Activated CD4-positive, alpha-beta T cell treated with anti-CD3 and anti-CD28 coated beads, Interleukin-2, amount 50 U/mL, for 48 hours (primary cell): ENCODE measurements at regions not wholly inside any gene's neighbourhood (a gene's known extent, or its start where the extent isn't known, plus 50 kb on each side); places are given as distances from the start of the nearest gene placed in this dataset.
A peak's percentile ranks its signal among the peaks of the same experiment; 100 is the strongest.
"Not testable (repeated sequence)": the region's sequence is repeated elsewhere in the genome, so short reads cannot be mapped to it uniquely, and the experiment has no call there.

Experiments used
- DNase-seq, 2 experiments: peaks; one replicate each; pipeline ENCODE4 v3.0.0-alpha.2; 2020

DNA sequence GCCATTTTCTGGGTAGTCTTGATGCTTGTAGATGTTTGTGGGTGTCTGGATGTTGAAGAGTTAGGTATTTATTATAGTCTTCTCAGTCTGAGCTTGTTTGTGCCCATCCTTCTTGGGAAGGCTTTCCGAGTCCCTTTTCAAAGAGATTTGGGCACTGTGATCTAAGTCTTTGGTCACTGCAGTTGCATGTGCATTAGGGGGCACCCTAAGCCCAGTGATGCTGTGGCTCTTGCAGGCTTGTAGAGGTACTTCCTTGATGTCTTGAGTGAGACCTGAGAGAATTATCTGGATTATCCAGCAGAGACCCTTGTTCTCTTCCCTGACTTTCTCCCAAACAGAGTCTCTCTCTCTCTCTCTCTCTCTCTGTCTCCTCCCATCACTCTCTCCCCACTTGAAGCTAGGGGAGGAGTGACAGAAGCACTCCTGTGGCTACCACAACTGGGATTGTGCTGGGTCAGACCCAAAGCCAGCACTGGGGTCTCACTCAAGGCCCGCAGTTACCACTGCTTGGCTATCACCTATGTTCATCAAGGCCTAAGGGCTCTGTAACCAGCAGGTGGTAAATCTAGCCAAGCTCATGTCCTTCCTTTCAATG lies 68.5 kb downstream of the TMCO5A start:
- peak; percentile 11 to 15 for DNase-seq

DNA sequence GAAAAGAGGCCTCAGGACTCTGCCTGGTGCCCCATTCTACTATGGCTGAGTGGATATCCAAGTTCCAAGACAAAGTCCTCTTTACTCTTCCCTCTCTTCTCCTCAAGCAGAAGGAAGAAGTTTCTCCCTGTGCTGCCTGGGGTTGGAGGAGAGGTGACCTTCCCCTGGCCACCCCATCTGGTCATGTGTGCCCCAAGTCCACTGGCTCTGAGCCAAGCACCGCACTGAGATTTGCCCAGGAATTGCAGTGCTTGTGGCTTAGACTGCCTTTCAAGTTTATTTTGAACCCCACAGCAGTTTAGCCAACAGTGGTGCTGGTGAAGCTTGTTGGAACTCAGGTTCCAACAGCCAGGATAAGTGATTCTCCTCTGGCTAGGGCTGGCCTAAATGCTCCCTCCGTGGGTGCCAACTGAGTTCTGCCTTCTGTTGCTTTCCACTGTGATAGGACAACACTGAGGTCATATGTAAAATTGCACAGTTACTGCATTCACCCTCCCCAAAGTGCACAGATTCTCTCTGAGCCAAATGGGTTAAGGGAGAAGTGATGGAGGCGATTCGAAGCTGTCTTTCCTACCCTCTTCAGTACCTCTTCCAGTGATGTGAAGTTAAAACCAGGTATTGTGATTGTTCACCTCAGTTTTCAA lies 69.9 kb downstream of the TMCO5A start:
- no peak for DNase-seq

DNA sequence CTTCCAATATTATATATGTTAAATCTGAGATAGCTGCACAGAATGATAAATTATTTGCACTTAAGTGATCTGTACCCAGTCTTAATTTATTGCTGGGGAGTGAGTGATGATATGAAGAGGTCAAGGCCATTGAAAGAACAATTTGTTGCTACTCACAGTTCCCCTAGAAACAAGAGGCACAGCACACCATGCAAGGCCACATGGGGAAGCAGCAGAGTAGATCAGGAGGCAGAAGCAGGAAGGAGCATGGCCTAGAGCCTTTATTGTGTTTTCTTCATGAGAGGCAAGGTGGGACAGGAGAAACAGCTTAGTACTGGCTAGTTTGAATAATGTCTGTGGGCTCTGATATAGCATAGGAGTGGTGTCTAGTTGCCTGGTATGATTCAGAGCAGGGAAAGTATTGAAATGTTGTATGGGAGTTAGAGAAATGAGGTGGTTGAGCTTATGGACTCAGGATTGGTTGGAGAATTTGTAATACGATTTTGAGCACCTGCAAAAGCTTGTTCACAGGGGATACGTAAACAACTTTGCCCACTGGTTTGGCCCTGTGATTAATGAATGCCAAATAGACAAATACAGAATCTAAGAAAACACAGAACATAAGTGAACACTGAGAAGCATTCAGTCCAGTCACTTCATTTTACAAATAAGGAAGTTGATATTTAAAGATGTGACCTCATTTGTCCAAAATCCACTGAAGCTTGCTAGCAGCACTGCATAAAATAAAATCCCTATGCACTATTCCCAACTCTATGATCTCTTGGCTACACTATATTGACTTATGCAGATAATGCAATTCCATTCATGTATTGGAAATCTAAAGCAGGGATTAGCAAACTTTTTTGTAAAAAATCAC lies 71.7 kb downstream of the TMCO5A start:
- no peak for DNase-seq

DNA sequence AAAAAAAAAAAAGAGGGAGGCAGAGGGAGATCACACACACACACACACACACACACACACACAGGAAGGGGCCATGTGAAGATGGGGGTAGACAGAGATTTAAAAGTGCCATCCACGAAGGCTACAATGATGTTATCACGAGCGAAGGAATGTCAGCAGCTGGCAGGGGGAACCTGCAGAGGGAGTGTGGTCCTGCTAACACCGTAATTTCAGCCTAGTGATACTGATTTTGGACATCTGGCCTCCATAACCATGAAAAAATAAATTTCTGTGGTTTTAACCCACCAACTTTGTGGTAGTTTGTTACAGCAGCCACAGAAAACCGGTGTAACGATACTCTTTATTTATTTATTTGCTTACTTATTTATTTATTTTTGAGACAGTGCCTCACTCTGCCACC lies 76.0 kb downstream of the TMCO5A start:
- DNase-seq, result no peak

GRCh38 chr15:38012894-38013293 lies 78.5 kb downstream of the TMCO5A start:
- no peak for DNase-seq

- no peak for DNase-seq
Observed at GRCh38 chr15:38017721-38018120, 83.3 kb downstream of the TMCO5A start.

GRCh38 chr15:38019066-38019465 lies 84.6 kb downstream of the TMCO5A start:
- DNase-seq, result no peak

GRCh38 chr15:38021259-38021658 lies 86.8 kb downstream of the TMCO5A start:
- DNase-seq, result no peak

DNA sequence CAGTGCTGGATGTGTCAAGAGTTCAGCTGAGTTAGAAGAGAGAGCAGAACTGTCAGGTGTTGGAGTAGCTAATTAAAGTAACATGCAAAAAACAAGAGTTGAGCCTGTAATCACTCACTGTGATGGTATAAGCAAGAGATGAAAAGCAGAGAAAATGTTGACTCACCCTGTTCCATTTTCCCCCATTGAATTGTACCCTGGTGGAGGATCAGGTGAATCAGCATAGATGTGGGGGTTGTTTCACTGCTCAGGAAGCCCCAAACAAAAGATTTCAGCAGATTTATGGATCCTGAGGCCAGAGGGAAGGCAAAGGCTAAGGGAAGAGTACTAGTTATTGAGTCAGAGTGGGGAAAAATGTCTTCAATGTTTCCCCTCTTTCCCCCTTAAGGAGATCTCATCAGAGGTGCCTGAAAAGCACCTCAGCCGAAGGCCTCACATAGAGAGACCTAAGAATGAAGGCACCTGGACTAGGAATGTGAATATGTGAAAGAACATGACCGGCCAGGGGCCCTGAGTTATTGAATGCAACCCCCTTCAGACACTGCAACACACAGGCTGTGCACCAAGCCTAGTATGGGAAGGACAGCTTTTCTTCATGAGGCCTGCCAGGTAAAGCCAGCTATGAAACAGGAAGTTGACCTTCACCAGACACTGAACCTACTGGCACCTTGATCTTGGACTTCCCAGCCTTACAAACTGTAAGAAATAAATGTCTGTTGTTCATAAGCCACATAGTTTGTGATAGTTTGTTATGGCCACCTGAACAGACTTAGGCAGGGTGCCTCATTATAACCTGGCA lies 90.1 kb downstream of the TMCO5A start:
- no peak for DNase-seq

DNA sequence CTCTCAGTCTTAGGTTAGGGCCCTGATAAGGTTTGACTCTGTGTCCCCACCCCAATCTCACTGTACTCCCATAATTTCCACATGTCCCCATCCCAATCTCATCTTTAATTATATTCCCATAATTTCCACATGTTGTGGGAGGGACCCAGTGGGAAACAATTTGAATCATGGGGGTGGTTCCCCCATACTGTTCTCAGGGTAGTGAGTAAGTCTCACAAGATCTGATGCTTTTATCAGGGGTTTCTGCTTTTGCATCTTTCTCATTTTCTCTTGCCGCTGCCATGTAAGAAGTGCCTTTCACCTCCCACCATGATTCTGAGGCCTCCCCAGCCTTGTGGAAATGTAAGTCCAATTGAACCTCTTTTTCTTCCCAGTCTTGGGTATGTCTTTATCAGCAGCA lies 91.2 kb downstream of the TMCO5A start:
- DNase-seq, result not testable (repeated sequence)

DNA sequence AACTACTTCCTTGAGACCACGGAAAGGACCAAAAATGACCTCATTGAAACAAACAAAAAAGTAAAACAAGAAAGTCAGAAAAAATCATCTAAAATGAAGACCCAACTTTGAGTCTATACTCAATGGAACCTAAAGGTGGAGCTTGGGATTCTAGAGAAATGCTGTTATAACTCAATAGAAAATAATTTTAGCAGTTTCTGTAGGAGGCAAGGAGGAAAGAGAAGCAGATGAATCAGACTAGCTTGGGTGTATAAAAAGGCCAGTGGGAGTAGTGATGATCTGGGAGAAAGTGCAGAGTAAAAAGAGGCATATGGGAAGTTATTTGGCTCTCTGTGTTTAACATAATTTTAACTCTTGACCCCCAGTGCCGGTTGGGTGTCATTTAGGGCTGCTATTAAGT lies 94.4 kb downstream of the TMCO5A start:
- DNase-seq, result no peak

- DNase-seq, result no peak
Observed at GRCh38 chr15:38029736-38030135, 95.3 kb downstream of the TMCO5A start.

GRCh38 chr15:38030609-38031008 lies 96.2 kb downstream of the TMCO5A start:
- DNase-seq, result no peak

GRCh38 chr15:38035701-38036100 lies 101.3 kb downstream of the TMCO5A start:
- DNase-seq, result no peak

DNA sequence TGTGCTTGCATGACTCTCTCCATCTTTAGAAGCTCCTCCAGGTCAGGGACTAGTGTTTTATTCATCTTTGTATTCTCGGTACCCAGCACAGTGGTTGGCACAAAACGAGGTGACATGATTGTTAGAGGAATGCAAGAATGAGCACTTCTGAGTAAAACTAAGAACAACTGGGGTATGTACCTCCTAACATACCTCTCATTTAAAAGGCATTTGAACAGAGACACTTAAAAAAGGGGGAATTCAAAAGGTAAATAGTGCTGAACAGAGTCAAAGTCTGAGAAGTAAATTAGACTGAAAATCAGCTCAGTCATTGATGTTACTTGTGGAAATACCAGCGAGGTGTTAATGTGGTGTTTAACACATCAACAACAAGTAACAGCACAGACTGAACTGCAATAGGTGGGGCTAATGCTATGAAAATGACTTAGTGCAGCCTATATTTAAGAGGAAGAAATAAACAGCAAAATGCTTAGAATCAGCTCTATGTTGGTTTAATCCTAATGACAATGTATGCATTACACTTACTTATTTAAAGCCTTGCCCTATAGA lies 102.4 kb downstream of the TMCO5A start:
- no peak for DNase-seq

GRCh38 chr15:38038659-38039442 lies 104.4 kb downstream of the TMCO5A start:
- no peak for DNase-seq

DNA sequence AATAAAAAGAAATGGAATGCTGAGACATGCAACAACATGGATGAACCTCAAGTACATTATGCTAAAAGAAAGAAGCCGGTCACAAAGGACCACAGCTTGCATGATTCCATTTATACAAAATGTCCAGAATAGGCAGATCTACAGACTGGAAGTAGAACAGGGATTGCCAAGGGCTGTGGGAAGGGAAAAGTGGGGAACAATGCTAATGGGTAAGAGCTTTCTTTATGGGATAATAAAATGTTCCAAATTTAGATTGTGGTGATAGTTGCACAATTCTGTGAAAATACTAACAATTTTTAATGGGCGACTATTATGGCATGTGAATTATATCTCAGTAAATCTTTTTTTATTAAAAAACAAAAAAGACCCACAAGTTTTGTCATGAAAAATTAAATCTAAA lies 106.2 kb downstream of the TMCO5A start:
- no peak for DNase-seq

- no peak for DNase-seq
Observed at GRCh38 chr15:38041576-38041975, 107.1 kb downstream of the TMCO5A start.

DNA sequence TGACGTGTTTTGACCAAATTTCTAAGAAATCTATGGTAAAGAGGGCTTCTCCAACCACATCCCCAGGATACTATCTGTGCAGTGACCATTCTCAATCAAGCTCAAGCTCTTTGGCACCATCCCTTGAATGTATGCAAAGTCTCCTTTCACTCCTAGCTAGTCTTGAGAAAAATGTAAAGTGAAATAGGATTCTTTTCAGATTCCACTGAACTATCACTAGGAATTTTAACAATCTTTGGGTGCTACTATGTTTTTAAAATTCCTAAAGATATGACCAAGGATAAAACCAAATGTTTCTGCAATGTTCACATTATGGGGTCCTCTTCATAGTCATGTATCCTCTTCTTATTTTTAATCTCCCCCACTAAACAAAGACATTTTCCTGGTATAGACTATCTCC lies 107.8 kb downstream of the TMCO5A start:
- no peak for DNase-seq

DNA sequence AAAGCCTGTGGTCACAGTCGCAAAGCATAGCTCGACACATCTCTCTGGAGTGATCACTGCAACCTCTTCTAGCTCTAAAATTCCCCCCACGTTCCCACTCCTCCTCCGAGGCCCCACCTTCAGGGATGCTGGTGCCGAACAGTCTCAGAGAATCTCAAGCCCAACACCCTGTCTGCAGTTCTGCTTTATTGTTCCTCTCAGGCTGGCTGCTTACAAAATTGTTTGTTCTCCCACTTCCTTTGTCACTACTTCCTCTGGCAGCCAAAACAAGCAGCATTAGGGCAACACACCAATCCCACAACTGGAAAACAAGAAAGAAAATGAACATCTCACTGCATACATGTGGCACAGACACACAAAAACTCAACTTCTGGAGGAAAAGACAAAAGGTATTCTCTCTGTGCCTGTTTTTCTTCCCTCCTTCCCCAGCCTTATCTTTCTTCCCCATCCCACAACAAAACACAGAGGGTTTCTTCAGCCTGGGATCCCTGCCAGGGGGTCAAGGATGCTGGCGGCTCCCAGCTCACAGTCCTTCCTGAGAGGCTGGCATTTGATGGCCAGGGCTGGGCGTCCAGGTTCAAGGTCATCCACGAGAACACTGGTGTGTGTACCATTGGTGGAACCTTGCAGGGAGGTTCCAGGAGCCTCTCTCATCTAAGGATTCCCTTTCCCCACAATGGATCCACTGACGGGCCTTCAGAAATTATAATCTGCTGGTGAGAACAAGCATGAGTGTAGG lies 108.4 kb downstream of the TMCO5A start:
- no peak for DNase-seq
